Endodermal cell (in vitro differentiated cells): ENCODE measurements at regions not wholly inside any gene's neighbourhood (a gene's known extent, or its start where the extent isn't known, plus 50 kb on each side); places are given as distances from the start of the nearest gene placed in this dataset.

Experiments used
- DNase-seq: peaks from one replicate; pipeline ENCODE4 v3.0.0-alpha.2; 2017
- H3K27ac ChIP-seq: 2 replicates; pipeline ENCODE4 v1.5.1; 2013; ENCODE audit warnings: mild to moderate bottlenecking, low read depth, low read length, moderate library complexity
- H3K27me3 ChIP-seq: 2 replicates; pipeline ENCODE4 v1.6.1; 2013; ENCODE audit warnings: mild to moderate bottlenecking, low read length, moderate library complexity; ENCODE audit not compliant: insufficient read depth, control insufficient read depth, poor library complexity, severe bottlenecking
- H3K36me3 ChIP-seq: 2 replicates; pipeline ENCODE4 v1.7.0; 2013; ENCODE audit warnings: mild to moderate bottlenecking, low read length, moderate library complexity; ENCODE audit not compliant: control insufficient read depth, insufficient read depth
- H3K4me1 ChIP-seq: one replicate; pipeline ENCODE4 v1.7.0; 2013; ENCODE audit warnings: low read length; ENCODE audit not compliant: control insufficient read depth, insufficient read depth
- H3K4me3 ChIP-seq: 2 replicates; pipeline ENCODE4 v1.5.1; 2013; ENCODE audit warnings: mild to moderate bottlenecking, low read length, moderate library complexity
- H3K9ac ChIP-seq: 2 replicates; pipeline ENCODE4 v1.6.1; 2013; ENCODE audit warnings: mild to moderate bottlenecking, low read length, moderate library complexity; ENCODE audit not compliant: poor library complexity, severe bottlenecking; ENCODE audit errors: extremely low read depth
- H3K9me3 ChIP-seq: 2 replicates; pipeline ENCODE4 v1.6.1; 2013; ENCODE audit warnings: mild to moderate bottlenecking, low read length, moderate library complexity; ENCODE audit not compliant: control insufficient read depth
- H3K27ac Mint-ChIP-seq: 2 replicates; pipeline ENCODE4 v1.8.0; 2020; ENCODE audit warnings: mixed read lengths
- H3K27me3 Mint-ChIP-seq: 2 replicates; pipeline ENCODE4 v1.8.0; 2021; ENCODE audit warnings: mild to moderate bottlenecking, mixed read lengths; ENCODE audit not compliant: insufficient read depth
- H3K36me3 Mint-ChIP-seq: 2 replicates; pipeline ENCODE4 v1.8.0; 2020; ENCODE audit warnings: low read depth, mixed read lengths
- H3K4me1 Mint-ChIP-seq: 2 replicates; pipeline ENCODE4 v1.8.0; 2020; ENCODE audit warnings: mixed read lengths
- H3K4me3 Mint-ChIP-seq: 2 replicates; pipeline ENCODE4 v1.8.0; 2020; ENCODE audit warnings: mild to moderate bottlenecking, moderate library complexity, mixed read lengths
- H3K9me3 Mint-ChIP-seq: 2 replicates; pipeline ENCODE4 v1.8.0; 2020; ENCODE audit warnings: mild to moderate bottlenecking, mixed read lengths
- CTCF ChIP-seq: fragments of 200-600 bp; sonication (generic); conservative IDR thresholded peaks from 2 replicates; pipeline ENCODE4 v1.5.0; 2021; ENCODE audit warnings: antibody characterized with exemption, mild to moderate bottlenecking
- WGBS, 2 experiments: methylation state at CpG; one replicate each; pipeline versions ENCODE4 v1.1.5 to v1.1.7; 2013; ENCODE audit warnings: missing lambda C conversion rate in 2 of 2, mixed read lengths in 1 of 2; ENCODE audit not compliant: insufficient coverage in 1 of 2, insufficient read length in 1 of 2; 5-methylcytosine and 5-hydroxymethylcytosine counted together

- Histone ChIP-seq H3K9me3 (no peaks in the 10 kb centered on the region), H3K27me3 (no peaks in the 10 kb centered on the region), H3K27ac (no peak overlapping the region), H3K9ac (no peak overlapping the region), H3K4me3 (no peak overlapping the region), H3K4me1 (no peaks in the 10 kb centered on the region), H3K36me3 (no peaks in the 10 kb centered on the region)
- Mint-ChIP-seq H3K27me3 (no peaks in the 10 kb centered on the region), H3K9me3 (no peaks in the 10 kb centered on the region), H3K36me3 (no peaks in the 10 kb centered on the region), H3K27ac (no peak overlapping the region), H3K4me3 (no peak overlapping the region), H3K4me1 (no peaks in the 10 kb centered on the region)
- DNase-seq = peak; percentile 85
- no peak for TF ChIP-seq CTCF
- WGBS, 2 experiments = 84 to 88% methylated on average over 4 to 8 of the region's 8 CpGs
These were observed 1330.6 kb downstream of the DSC3 start for GRCh38 chr18:29711932-29712331.

DNA sequence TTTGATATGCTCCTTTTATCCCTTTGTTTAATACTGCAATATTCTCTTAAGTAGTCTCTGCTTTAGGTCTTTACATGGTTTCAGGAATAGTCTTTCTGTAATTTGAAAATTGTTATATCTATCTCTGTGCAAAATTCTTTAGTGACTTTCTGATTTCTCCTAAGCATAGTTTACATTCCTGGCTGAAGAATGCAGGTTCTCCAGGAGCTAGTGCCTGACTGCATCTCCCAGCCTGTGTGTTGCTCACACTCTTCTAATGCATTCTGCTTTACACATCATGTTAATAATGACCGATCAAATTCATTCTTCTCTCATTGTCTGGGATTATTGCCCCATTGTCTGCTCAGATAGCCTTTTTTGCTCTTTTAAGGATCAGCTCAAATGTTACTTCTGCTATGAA, 1349.2 kb downstream of the DSC3 start:
- Mint-ChIP-seq H3K4me3 (no peak overlapping the region), H3K4me1 (no peaks in the 10 kb centered on the region), H3K27ac (no peak overlapping the region), H3K27me3 (no peaks in the 10 kb centered on the region), H3K36me3 (no peaks in the 10 kb centered on the region), H3K9me3 (no peaks in the 10 kb centered on the region)
- Histone ChIP-seq H3K4me1 (no peaks in the 10 kb centered on the region), H3K27ac (no peak overlapping the region), H3K9ac (no peak overlapping the region), H3K36me3 (no peaks in the 10 kb centered on the region), H3K27me3 (no peaks in the 10 kb centered on the region), H3K9me3 (no peaks in the 10 kb centered on the region), H3K4me3 (no peak overlapping the region)
- TF ChIP-seq CTCF = no peak
- no peak for DNase-seq
- WGBS, 2 experiments = 92 to 100% methylated on average over 1 of the region's 1 CpG

DNA sequence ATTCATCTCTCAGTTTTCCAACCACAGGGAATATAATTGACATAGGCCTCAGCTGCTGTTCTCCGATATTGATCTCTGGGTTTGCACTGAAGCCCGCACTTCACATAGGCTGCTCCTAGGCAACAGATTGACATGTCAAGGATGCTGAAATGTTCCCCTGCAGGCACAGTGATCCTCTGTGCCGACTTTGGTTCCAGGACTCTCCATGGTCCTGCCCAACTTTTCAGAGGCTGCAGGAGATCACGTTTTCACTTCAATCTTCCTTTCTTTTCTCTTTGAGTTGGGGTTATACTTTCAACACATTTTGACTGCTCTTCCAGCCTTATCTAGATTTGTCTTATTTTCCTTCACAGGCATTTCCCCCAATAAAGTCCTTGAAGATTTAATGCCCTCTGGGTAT, 1361.0 kb downstream of the DSC3 start:
- 80 to 89% methylated on average over 4 of the region's 4 CpGs for WGBS, 2 experiments
- no peak for TF ChIP-seq CTCF
- Histone ChIP-seq H3K9ac (no peak overlapping the region), H3K27me3 (no peaks in the 10 kb centered on the region), H3K36me3 (no peaks in the 10 kb centered on the region), H3K4me3 (no peak overlapping the region), H3K9me3 (peaks cover 4% of the 10 kb centered on the region), H3K27ac (no peak overlapping the region), H3K4me1 (no peaks in the 10 kb centered on the region)
- Mint-ChIP-seq H3K9me3 (peaks cover 3% of the 10 kb centered on the region), H3K27me3 (no peaks in the 10 kb centered on the region), H3K36me3 (no peaks in the 10 kb centered on the region), H3K4me1 (no peaks in the 10 kb centered on the region), H3K27ac (no peak overlapping the region), H3K4me3 (no peak overlapping the region)
- DNase-seq = no peak
